ENCODE measurements at regions not wholly inside any gene's neighbourhood (a gene's known extent, or its start where the extent isn't known, plus 50 kb on each side); places are given as distances from the start of the nearest gene placed in this dataset.

- Mint-ChIP-seq H3K27ac (ENCODE audit: unreplicated experiment) (no peak overlapping the region), H3K9me3 (ENCODE audit: low read depth) (peaks cover 5% of the 10 kb centered on the region), H3K4me3 (ENCODE audit: unreplicated experiment) (no peak overlapping the region), H3K36me3 (ENCODE audit: low read depth) (no peaks in the 10 kb centered on the region), H3K4me1 (ENCODE audit: low read depth) (peaks cover 9% of the 10 kb centered on the region), H3K27me3 (ENCODE audit: low read depth) (no peaks in the 10 kb centered on the region)
- TF ChIP-seq CTCF (IDR thresholded peaks at IDR 0.05), result no peak
- DNase-seq (ENCODE audit: low spot score), result no peak
These were observed 505.3 kb downstream of the TLE4 start for GRCh38 chr9:80077059-80077458.

GRCh38 chr9:80076162-80076561 lies 504.4 kb downstream of the TLE4 start:
- DNase-seq (ENCODE audit: low spot score), result no peak
- no peak overlapping the region for H3K27ac Mint-ChIP-seq (ENCODE audit: unreplicated experiment)
- H3K9me3 Mint-ChIP-seq (ENCODE audit: low read depth), result peaks cover 5% of the 10 kb centered on the region
- H3K4me1 Mint-ChIP-seq (ENCODE audit: low read depth), result peaks cover 9% of the 10 kb centered on the region
- no peak overlapping the region for H3K4me3 Mint-ChIP-seq (ENCODE audit: unreplicated experiment)
- no peaks in the 10 kb centered on the region for H3K36me3 Mint-ChIP-seq (ENCODE audit: low read depth)
- no peaks in the 10 kb centered on the region for H3K27me3 Mint-ChIP-seq (ENCODE audit: low read depth)
- no peak for TF ChIP-seq CTCF (IDR thresholded peaks at IDR 0.05)

- TF ChIP-seq CTCF (IDR thresholded peaks at IDR 0.05), result no peak
- peaks cover 2% of the 10 kb centered on the region for H3K9me3 Mint-ChIP-seq (ENCODE audit: low read depth)
These were observed 502.7 kb downstream of the TLE4 start for GRCh38 chr9:80074439-80074838.

GRCh38 chr9:80072451-80072850 lies 500.7 kb downstream of the TLE4 start:
- Mint-ChIP-seq H3K27ac (ENCODE audit: unreplicated experiment) (no peak overlapping the region), H3K9me3 (ENCODE audit: low read depth) (peaks cover 6% of the 10 kb centered on the region), H3K4me3 (ENCODE audit: unreplicated experiment) (no peak overlapping the region), H3K4me1 (ENCODE audit: low read depth) (peaks cover 9% of the 10 kb centered on the region), H3K36me3 (ENCODE audit: low read depth) (peaks cover 3% of the 10 kb centered on the region), H3K27me3 (ENCODE audit: low read depth) (peaks cover 3% of the 10 kb centered on the region)
- TF ChIP-seq CTCF (IDR thresholded peaks at IDR 0.05), result no peak
- no peak for DNase-seq (ENCODE audit: low spot score)

More at GRCh38 chr9:80074439-80074838, 502.7 kb downstream of the TLE4 start:
- Mint-ChIP-seq H3K4me3 (ENCODE audit: unreplicated experiment) (no peak overlapping the region), H3K4me1 (ENCODE audit: low read depth) (peaks cover 9% of the 10 kb centered on the region), H3K27me3 (ENCODE audit: low read depth) (no peaks in the 10 kb centered on the region), H3K36me3 (ENCODE audit: low read depth) (no peaks in the 10 kb centered on the region), H3K27ac (ENCODE audit: unreplicated experiment) (no peak overlapping the region)
- DNase-seq (ENCODE audit: low spot score), result no peak

GRCh38 chr9:80070071-80070742 lies 498.4 kb downstream of the TLE4 start:
- Mint-ChIP-seq H3K4me3 (ENCODE audit: unreplicated experiment) (no peak overlapping the region), H3K27ac (ENCODE audit: unreplicated experiment) (no peak overlapping the region), H3K27me3 (ENCODE audit: low read depth) (peaks cover 3% of the 10 kb centered on the region), H3K36me3 (ENCODE audit: low read depth) (peaks cover 3% of the 10 kb centered on the region), H3K9me3 (ENCODE audit: low read depth) (peaks cover 6% of the 10 kb centered on the region), H3K4me1 (ENCODE audit: low read depth) (peaks cover 5% of the 10 kb centered on the region)
- TF ChIP-seq CTCF (IDR thresholded peaks at IDR 0.05), result no peak
- no peak for DNase-seq (ENCODE audit: low spot score)

Data from chondrocyte (in vitro differentiated cells).